ENCODE measurements at regions not wholly inside any gene's neighbourhood (a gene's known extent, or its start where the extent isn't known, plus 50 kb on each side); places are given as distances from the start of the nearest gene placed in this dataset.

GRCh38 chr6:44722736-44723135, 335.2 kb downstream of the CDC5L start:
- H3K79me2 ChIP-seq (ENCODE audit: control insufficient read depth, insufficient read depth, low read length) = no peaks in the 10 kb centered on the region
- no peaks in the 10 kb centered on the region for H3K27me3 ChIP-seq (ENCODE audit: control insufficient read depth, extremely low read depth, insufficient read depth, low read length)
- dilution Hi-C loops (cut with MboI; ENCODE audit: extremely low pct_ligation_motif_present, low sequenced_read_pairs) = no loop called here
- TF ChIP-seq EZH2 (IDR thresholded peaks at IDR 0.05; ENCODE audit: low read length) (no peak), CTCF (optimal IDR thresholded peaks at IDR 0.05 in 1 of 3, IDR thresholded peaks at IDR 0.05 in 1 of 3, conservative IDR thresholded peaks at IDR 0.05 in 1 of 3; ENCODE audit: extremely low read depth in 1 of 3, insufficient read depth in 2 of 3, low read length in 3 of 3) (no peak)
- no peak overlapping the region for H3K4me2 ChIP-seq (ENCODE audit: control insufficient read depth, extremely low read depth, insufficient read depth, low read depth, low read length)
- H3K9me3 ChIP-seq (ENCODE audit: control insufficient read depth, low read depth, low read length) = no peaks in the 10 kb centered on the region
- no peaks in the 10 kb centered on the region for H3K9me1 ChIP-seq (ENCODE audit: control insufficient read depth, extremely low read depth, insufficient read depth, low read length)
- FAIRE-seq = no peak
- no peaks in the 10 kb centered on the region for H4K20me1 ChIP-seq (ENCODE audit: control insufficient read depth, extremely low read depth, insufficient read depth, low read length)
- no peak overlapping the region for H3K4me3 ChIP-seq (ENCODE audit: control insufficient read depth in 2 of 3, extremely low read depth in 1 of 3, insufficient read depth in 2 of 3, low read depth in 1 of 3, low read length in 3 of 3)
- no peak for DNase-seq (ENCODE audit: low read depth, low spot score)
- H3K36me3 ChIP-seq (ENCODE audit: control insufficient read depth in 2 of 2, extremely low read depth in 1 of 2, insufficient read depth in 2 of 2, low read length in 2 of 2) = no peaks in the 10 kb centered on the region
- no peak overlapping the region for H2AFZ ChIP-seq (ENCODE audit: control insufficient read depth, low read length)
- H3K27ac ChIP-seq (ENCODE audit: control insufficient read depth, insufficient read depth, low read length) = no peak overlapping the region
- H3K4me1 ChIP-seq (ENCODE audit: control insufficient read depth, extremely low read depth, insufficient read depth, low read length) = no peaks in the 10 kb centered on the region
- no peak overlapping the region for H3K9ac ChIP-seq (ENCODE audit: control insufficient read depth, extremely low read depth, insufficient read depth, low read length)

GRCh38 chr6:44723439-44724197, 336.1 kb downstream of the CDC5L start:
- H3K4me1 ChIP-seq (ENCODE audit: control insufficient read depth, extremely low read depth, insufficient read depth, low read length) = no peaks in the 10 kb centered on the region
- no peak overlapping the region for H3K4me3 ChIP-seq (ENCODE audit: control insufficient read depth in 2 of 3, extremely low read depth in 1 of 3, insufficient read depth in 2 of 3, low read depth in 1 of 3, low read length in 3 of 3)
- TF ChIP-seq CTCF (optimal IDR thresholded peaks at IDR 0.05 in 1 of 3, IDR thresholded peaks at IDR 0.05 in 1 of 3, conservative IDR thresholded peaks at IDR 0.05 in 1 of 3; ENCODE audit: extremely low read depth in 1 of 3, insufficient read depth in 2 of 3, low read length in 3 of 3) (no peak), EZH2 (IDR thresholded peaks at IDR 0.05; ENCODE audit: low read length) (no peak)
- H3K9me3 ChIP-seq (ENCODE audit: control insufficient read depth, low read depth, low read length) = no peaks in the 10 kb centered on the region
- no peak overlapping the region for H3K4me2 ChIP-seq (ENCODE audit: control insufficient read depth, extremely low read depth, insufficient read depth, low read depth, low read length)
- no peak overlapping the region for H2AFZ ChIP-seq (ENCODE audit: control insufficient read depth, low read length)
- no peaks in the 10 kb centered on the region for H3K79me2 ChIP-seq (ENCODE audit: control insufficient read depth, insufficient read depth, low read length)
- DNase-seq (ENCODE audit: low read depth, low spot score) = no peak
- FAIRE-seq = no peak
- H3K9me1 ChIP-seq (ENCODE audit: control insufficient read depth, extremely low read depth, insufficient read depth, low read length) = no peaks in the 10 kb centered on the region
- no peaks in the 10 kb centered on the region for H3K27me3 ChIP-seq (ENCODE audit: control insufficient read depth, extremely low read depth, insufficient read depth, low read length)
- no peak overlapping the region for H3K27ac ChIP-seq (ENCODE audit: control insufficient read depth, insufficient read depth, low read length)
- dilution Hi-C loops (cut with MboI; ENCODE audit: extremely low pct_ligation_motif_present, low sequenced_read_pairs) = no loop called here
- H3K9ac ChIP-seq (ENCODE audit: control insufficient read depth, extremely low read depth, insufficient read depth, low read length) = no peak overlapping the region
- no peaks in the 10 kb centered on the region for H4K20me1 ChIP-seq (ENCODE audit: control insufficient read depth, extremely low read depth, insufficient read depth, low read length)
- no peaks in the 10 kb centered on the region for H3K36me3 ChIP-seq (ENCODE audit: control insufficient read depth in 2 of 2, extremely low read depth in 1 of 2, insufficient read depth in 2 of 2, low read length in 2 of 2)
